Endodermal cell (in vitro differentiated cells): ENCODE measurements at regions not wholly inside any gene's neighbourhood (a gene's known extent, or its start where the extent isn't known, plus 50 kb on each side); places are given as distances from the start of the nearest gene placed in this dataset.

Experiments used
- DNase-seq: peaks from one replicate; pipeline ENCODE4 v3.0.0-alpha.2; 2017
- H3K27ac ChIP-seq: 2 replicates; pipeline ENCODE4 v1.5.1; 2013; ENCODE audit warnings: mild to moderate bottlenecking, low read depth, low read length, moderate library complexity
- H3K27me3 ChIP-seq: 2 replicates; pipeline ENCODE4 v1.6.1; 2013; ENCODE audit warnings: mild to moderate bottlenecking, low read length, moderate library complexity; ENCODE audit not compliant: insufficient read depth, control insufficient read depth, poor library complexity, severe bottlenecking
- H3K36me3 ChIP-seq: 2 replicates; pipeline ENCODE4 v1.7.0; 2013; ENCODE audit warnings: mild to moderate bottlenecking, low read length, moderate library complexity; ENCODE audit not compliant: control insufficient read depth, insufficient read depth
- H3K4me1 ChIP-seq: one replicate; pipeline ENCODE4 v1.7.0; 2013; ENCODE audit warnings: low read length; ENCODE audit not compliant: control insufficient read depth, insufficient read depth
- H3K4me3 ChIP-seq: 2 replicates; pipeline ENCODE4 v1.5.1; 2013; ENCODE audit warnings: mild to moderate bottlenecking, low read length, moderate library complexity
- H3K9ac ChIP-seq: 2 replicates; pipeline ENCODE4 v1.6.1; 2013; ENCODE audit warnings: mild to moderate bottlenecking, low read length, moderate library complexity; ENCODE audit not compliant: poor library complexity, severe bottlenecking; ENCODE audit errors: extremely low read depth
- H3K9me3 ChIP-seq: 2 replicates; pipeline ENCODE4 v1.6.1; 2013; ENCODE audit warnings: mild to moderate bottlenecking, low read length, moderate library complexity; ENCODE audit not compliant: control insufficient read depth
- H3K27ac Mint-ChIP-seq: 2 replicates; pipeline ENCODE4 v1.8.0; 2020; ENCODE audit warnings: mixed read lengths
- H3K27me3 Mint-ChIP-seq: 2 replicates; pipeline ENCODE4 v1.8.0; 2021; ENCODE audit warnings: mild to moderate bottlenecking, mixed read lengths; ENCODE audit not compliant: insufficient read depth
- H3K36me3 Mint-ChIP-seq: 2 replicates; pipeline ENCODE4 v1.8.0; 2020; ENCODE audit warnings: low read depth, mixed read lengths
- H3K4me1 Mint-ChIP-seq: 2 replicates; pipeline ENCODE4 v1.8.0; 2020; ENCODE audit warnings: mixed read lengths
- H3K4me3 Mint-ChIP-seq: 2 replicates; pipeline ENCODE4 v1.8.0; 2020; ENCODE audit warnings: mild to moderate bottlenecking, moderate library complexity, mixed read lengths
- H3K9me3 Mint-ChIP-seq: 2 replicates; pipeline ENCODE4 v1.8.0; 2020; ENCODE audit warnings: mild to moderate bottlenecking, mixed read lengths
- WGBS, 2 experiments: methylation state at CpG; one replicate each; pipeline versions ENCODE4 v1.1.5 to v1.1.7; 2013; ENCODE audit warnings: missing lambda C conversion rate in 2 of 2, mixed read lengths in 1 of 2; ENCODE audit not compliant: insufficient coverage in 1 of 2, insufficient read length in 1 of 2; 5-methylcytosine and 5-hydroxymethylcytosine counted together
- TF ChIP-seq, protein P1 (sequence below): fragments of 200-600 bp; sonication (generic); conservative IDR thresholded peaks from 2 replicates; pipeline ENCODE4 v1.5.0; 2021; ENCODE audit warnings: antibody characterized with exemption, mild to moderate bottlenecking

DNA sequence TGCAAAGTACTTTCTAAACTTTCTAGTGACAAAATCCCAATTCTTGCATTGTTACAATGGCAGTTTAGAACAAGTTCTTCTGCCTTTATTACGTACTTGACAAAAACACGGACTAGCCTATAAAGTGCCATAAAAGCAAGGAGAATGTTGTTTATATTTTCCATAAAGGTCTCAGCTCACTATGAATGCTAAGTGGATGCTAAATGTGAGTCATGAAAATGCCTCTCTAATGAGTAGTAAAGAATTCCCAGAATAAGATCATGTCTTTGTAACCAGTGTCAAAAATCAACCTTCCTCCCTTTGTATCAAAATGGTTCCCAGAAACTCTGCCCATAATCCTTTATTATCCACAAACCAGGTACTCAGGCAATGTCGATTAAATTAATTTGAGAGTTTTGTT, 539.8 kb upstream of the SLIT2 start:
- H3K9ac ChIP-seq = no peak overlapping the region
- Mint-ChIP-seq H3K4me1 (no peaks in the 10 kb centered on the region), H3K9me3 (no peaks in the 10 kb centered on the region), H3K4me3 (no peak overlapping the region), H3K27ac (no peak overlapping the region), H3K36me3 (no peaks in the 10 kb centered on the region), H3K27me3 (no peaks in the 10 kb centered on the region)
- no peak for DNase-seq
- no peaks in the 10 kb centered on the region for H3K36me3 ChIP-seq
- 93 to 100% methylated on average over 2 to 3 of the region's 3 CpGs for WGBS, 2 experiments
- H3K27ac ChIP-seq = no peak overlapping the region
- no peaks in the 10 kb centered on the region for H3K27me3 ChIP-seq
- H3K4me3 ChIP-seq = no peak overlapping the region
- H3K4me1 ChIP-seq = no peaks in the 10 kb centered on the region
- TF ChIP-seq, protein P1, sequence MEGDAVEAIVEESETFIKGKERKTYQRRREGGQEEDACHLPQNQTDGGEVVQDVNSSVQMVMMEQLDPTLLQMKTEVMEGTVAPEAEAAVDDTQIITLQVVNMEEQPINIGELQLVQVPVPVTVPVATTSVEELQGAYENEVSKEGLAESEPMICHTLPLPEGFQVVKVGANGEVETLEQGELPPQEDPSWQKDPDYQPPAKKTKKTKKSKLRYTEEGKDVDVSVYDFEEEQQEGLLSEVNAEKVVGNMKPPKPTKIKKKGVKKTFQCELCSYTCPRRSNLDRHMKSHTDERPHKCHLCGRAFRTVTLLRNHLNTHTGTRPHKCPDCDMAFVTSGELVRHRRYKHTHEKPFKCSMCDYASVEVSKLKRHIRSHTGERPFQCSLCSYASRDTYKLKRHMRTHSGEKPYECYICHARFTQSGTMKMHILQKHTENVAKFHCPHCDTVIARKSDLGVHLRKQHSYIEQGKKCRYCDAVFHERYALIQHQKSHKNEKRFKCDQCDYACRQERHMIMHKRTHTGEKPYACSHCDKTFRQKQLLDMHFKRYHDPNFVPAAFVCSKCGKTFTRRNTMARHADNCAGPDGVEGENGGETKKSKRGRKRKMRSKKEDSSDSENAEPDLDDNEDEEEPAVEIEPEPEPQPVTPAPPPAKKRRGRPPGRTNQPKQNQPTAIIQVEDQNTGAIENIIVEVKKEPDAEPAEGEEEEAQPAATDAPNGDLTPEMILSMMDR = no peak
- H3K9me3 ChIP-seq = no peaks in the 10 kb centered on the region

DNA sequence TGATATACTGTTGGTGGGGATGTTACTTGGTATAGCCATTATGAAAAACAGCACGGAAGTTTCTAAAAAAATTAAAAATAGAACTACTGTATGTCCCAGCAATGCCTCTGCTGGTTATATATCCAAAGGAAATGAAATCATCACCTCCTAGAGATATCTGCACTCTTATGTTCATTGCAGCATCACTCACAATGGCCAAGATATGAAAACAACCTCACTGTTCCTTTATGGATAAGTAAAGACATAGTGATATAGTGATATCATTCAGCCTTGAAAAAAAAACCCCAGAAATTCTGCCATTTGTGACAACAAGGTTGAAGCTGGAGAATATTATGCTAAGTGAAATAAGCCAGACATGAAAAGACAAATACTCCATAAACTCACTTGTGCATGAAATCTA, 543.8 kb upstream of the SLIT2 start:
- Mint-ChIP-seq H3K27ac (no peak overlapping the region), H3K36me3 (no peaks in the 10 kb centered on the region), H3K4me3 (no peak overlapping the region), H3K27me3 (no peaks in the 10 kb centered on the region), H3K9me3 (no peaks in the 10 kb centered on the region), H3K4me1 (no peaks in the 10 kb centered on the region)
- H3K9me3 ChIP-seq = no peaks in the 10 kb centered on the region
- no peak overlapping the region for H3K27ac ChIP-seq
- H3K9ac ChIP-seq = no peak overlapping the region
- H3K27me3 ChIP-seq = no peaks in the 10 kb centered on the region
- TF ChIP-seq, protein P1 = no peak
- H3K4me1 ChIP-seq = no peaks in the 10 kb centered on the region
- DNase-seq = no peak
- no peak overlapping the region for H3K4me3 ChIP-seq
- H3K36me3 ChIP-seq = no peaks in the 10 kb centered on the region
- 100% methylated on average over 1 of the region's 1 CpG; no CpG with 5 or more reads in 1 of the 2 experiments for WGBS, 2 experiments

DNA sequence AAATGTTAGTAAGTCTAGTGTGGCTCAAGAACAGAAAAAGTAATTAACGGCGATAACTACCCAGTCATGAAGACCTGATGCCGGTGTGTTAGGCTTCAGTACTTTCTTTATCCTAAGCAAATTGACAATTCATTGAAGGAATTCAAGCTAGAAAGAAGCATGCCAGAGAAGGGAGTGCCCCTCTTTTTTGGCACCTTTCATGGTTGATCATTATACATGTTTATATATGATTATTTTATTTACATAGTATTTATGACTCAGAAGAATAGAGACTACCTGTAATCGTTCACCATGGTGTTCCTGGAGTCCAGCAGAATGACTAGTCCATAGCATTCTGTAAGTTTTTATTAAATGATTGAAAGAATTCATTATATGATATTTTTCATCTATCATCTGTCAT, 548.3 kb upstream of the SLIT2 start:
- Mint-ChIP-seq H3K27ac (no peak overlapping the region), H3K36me3 (no peaks in the 10 kb centered on the region), H3K9me3 (no peaks in the 10 kb centered on the region), H3K4me3 (no peak overlapping the region), H3K27me3 (no peaks in the 10 kb centered on the region), H3K4me1 (no peaks in the 10 kb centered on the region)
- H3K9ac ChIP-seq = no peak overlapping the region
- no peaks in the 10 kb centered on the region for H3K4me1 ChIP-seq
- H3K27ac ChIP-seq = no peak overlapping the region
- 92 to 96% methylated on average over 3 of the region's 4 CpGs for WGBS, 2 experiments
- H3K27me3 ChIP-seq = no peaks in the 10 kb centered on the region
- no peak for DNase-seq
- TF ChIP-seq, protein P1 = no peak
- no peak overlapping the region for H3K4me3 ChIP-seq
- H3K9me3 ChIP-seq = no peaks in the 10 kb centered on the region
- H3K36me3 ChIP-seq = no peaks in the 10 kb centered on the region
